ENCODE measurements at regions not wholly inside any gene's neighbourhood (a gene's known extent, or its start where the extent isn't known, plus 50 kb on each side); places are given as distances from the start of the nearest gene placed in this dataset.

DNA sequence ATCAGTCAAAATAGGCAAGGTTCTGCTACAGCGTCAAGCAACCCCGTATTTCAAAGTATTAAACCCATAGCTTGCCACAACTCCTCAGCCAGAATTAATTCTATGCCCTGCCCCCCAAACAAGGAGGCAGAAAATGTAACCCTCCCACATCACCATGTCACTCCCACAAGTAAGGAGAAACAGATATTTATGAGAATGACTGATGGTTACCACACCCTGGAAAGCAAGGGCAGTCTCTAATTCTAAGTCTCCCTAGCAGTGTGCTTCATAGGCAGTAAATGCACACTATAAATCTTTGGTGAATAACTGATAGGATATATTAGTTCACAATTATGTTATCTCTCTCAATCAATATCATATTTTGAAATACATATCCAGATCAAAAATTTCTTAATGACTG lies 228.0 kb upstream of the SLC14A2 start:
- no peak for DNase-seq
- Histone ChIP-seq H3K9ac (no peak overlapping the region), H3K4me3 (ENCODE audit: low read depth in 2 of 2, low read length in 1 of 2) (no peak overlapping the region), H2AFZ (ENCODE audit: low read depth) (no peak overlapping the region), H3F3A (replicated peaks; ENCODE audit: insufficient read depth) (no peaks in the 10 kb centered on the region), H3K27ac (ENCODE audit: low read depth in 2 of 2, low read length in 1 of 2) (no peak overlapping the region), H3K4me2 (no peak overlapping the region), H3K79me2 (ENCODE audit: insufficient read depth) (no peaks in the 10 kb centered on the region), H4K20me1 (ENCODE audit: insufficient read depth) (no peaks in the 10 kb centered on the region), H3K4me1 (ENCODE audit: control insufficient read depth in 1 of 2, insufficient read depth in 2 of 2, low read depth in 1 of 2, low read length in 1 of 2) (peaks cover 0 to 2% of the 10 kb centered on the region in 2 experiments; a peak in 1 of 4 replicates), H3K36me3 (replicated peaks in 1 of 2; ENCODE audit: control insufficient read depth in 1 of 2, insufficient read depth in 2 of 2, low read length in 1 of 2) (no peaks in the 10 kb centered on the region), H3K27me3 (ENCODE audit: insufficient read depth) (no peaks in the 10 kb centered on the region), H3K9me3 (no peaks in the 10 kb centered on the region), H3K9me2 (no peaks in the 10 kb centered on the region)
- TF ChIP-seq, protein P1, sequence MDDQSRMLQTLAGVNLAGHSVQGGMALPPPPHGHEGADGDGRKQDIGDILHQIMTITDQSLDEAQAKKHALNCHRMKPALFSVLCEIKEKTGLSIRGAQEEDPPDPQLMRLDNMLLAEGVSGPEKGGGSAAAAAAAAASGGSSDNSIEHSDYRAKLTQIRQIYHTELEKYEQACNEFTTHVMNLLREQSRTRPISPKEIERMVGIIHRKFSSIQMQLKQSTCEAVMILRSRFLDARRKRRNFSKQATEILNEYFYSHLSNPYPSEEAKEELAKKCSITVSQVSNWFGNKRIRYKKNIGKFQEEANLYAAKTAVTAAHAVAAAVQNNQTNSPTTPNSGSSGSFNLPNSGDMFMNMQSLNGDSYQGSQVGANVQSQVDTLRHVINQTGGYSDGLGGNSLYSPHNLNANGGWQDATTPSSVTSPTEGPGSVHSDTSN (IDR thresholded peaks at IDR 0.05) = no peak
- TF ChIP-seq YY1 (IDR thresholded peaks at IDR 0.05; ENCODE audit: low read depth) = no peak
- TF ChIP-seq, protein P2, sequence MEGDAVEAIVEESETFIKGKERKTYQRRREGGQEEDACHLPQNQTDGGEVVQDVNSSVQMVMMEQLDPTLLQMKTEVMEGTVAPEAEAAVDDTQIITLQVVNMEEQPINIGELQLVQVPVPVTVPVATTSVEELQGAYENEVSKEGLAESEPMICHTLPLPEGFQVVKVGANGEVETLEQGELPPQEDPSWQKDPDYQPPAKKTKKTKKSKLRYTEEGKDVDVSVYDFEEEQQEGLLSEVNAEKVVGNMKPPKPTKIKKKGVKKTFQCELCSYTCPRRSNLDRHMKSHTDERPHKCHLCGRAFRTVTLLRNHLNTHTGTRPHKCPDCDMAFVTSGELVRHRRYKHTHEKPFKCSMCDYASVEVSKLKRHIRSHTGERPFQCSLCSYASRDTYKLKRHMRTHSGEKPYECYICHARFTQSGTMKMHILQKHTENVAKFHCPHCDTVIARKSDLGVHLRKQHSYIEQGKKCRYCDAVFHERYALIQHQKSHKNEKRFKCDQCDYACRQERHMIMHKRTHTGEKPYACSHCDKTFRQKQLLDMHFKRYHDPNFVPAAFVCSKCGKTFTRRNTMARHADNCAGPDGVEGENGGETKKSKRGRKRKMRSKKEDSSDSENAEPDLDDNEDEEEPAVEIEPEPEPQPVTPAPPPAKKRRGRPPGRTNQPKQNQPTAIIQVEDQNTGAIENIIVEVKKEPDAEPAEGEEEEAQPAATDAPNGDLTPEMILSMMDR (IDR thresholded peaks at IDR 0.05) = no peak
- TF ChIP-seq, protein P3, sequence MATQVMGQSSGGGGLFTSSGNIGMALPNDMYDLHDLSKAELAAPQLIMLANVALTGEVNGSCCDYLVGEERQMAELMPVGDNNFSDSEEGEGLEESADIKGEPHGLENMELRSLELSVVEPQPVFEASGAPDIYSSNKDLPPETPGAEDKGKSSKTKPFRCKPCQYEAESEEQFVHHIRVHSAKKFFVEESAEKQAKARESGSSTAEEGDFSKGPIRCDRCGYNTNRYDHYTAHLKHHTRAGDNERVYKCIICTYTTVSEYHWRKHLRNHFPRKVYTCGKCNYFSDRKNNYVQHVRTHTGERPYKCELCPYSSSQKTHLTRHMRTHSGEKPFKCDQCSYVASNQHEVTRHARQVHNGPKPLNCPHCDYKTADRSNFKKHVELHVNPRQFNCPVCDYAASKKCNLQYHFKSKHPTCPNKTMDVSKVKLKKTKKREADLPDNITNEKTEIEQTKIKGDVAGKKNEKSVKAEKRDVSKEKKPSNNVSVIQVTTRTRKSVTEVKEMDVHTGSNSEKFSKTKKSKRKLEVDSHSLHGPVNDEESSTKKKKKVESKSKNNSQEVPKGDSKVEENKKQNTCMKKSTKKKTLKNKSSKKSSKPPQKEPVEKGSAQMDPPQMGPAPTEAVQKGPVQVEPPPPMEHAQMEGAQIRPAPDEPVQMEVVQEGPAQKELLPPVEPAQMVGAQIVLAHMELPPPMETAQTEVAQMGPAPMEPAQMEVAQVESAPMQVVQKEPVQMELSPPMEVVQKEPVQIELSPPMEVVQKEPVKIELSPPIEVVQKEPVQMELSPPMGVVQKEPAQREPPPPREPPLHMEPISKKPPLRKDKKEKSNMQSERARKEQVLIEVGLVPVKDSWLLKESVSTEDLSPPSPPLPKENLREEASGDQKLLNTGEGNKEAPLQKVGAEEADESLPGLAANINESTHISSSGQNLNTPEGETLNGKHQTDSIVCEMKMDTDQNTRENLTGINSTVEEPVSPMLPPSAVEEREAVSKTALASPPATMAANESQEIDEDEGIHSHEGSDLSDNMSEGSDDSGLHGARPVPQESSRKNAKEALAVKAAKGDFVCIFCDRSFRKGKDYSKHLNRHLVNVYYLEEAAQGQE (IDR thresholded peaks at IDR 0.05; ENCODE audit: low read depth, low read length) = no peak
- TF ChIP-seq NFIC (IDR thresholded peaks at IDR 0.05; ENCODE audit: borderline replicate concordance) = no peak
- TF ChIP-seq RCOR1 (IDR thresholded peaks at IDR 0.05; ENCODE audit: low read length) = no peak
- no peak for TF ChIP-seq JUND (IDR thresholded peaks at IDR 0.05)
- TF ChIP-seq MEF2A (IDR thresholded peaks at IDR 0.05; ENCODE audit: borderline replicate concordance, low read depth) = no peak
- TF ChIP-seq EZH2phosphoT487 (IDR thresholded peaks at IDR 0.05; ENCODE audit: borderline replicate concordance, low read depth) = no peak
- TF ChIP-seq, protein P4, sequence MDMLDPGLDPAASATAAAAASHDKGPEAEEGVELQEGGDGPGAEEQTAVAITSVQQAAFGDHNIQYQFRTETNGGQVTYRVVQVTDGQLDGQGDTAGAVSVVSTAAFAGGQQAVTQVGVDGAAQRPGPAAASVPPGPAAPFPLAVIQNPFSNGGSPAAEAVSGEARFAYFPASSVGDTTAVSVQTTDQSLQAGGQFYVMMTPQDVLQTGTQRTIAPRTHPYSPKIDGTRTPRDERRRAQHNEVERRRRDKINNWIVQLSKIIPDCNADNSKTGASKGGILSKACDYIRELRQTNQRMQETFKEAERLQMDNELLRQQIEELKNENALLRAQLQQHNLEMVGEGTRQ (IDR thresholded peaks at IDR 0.05; ENCODE audit: borderline replicate concordance, low read depth, low read length) = no peak
- no peak for TF ChIP-seq FOSL2 (IDR thresholded peaks at IDR 0.05; ENCODE audit: borderline replicate concordance, low read depth)
- no peak for TF ChIP-seq NRF1 (IDR thresholded peaks at IDR 0.05; ENCODE audit: low read depth, low read length)
- no peak for TF ChIP-seq RXRA (IDR thresholded peaks at IDR 0.05; ENCODE audit: borderline replicate concordance, low read depth)
- TF ChIP-seq, protein P5, sequence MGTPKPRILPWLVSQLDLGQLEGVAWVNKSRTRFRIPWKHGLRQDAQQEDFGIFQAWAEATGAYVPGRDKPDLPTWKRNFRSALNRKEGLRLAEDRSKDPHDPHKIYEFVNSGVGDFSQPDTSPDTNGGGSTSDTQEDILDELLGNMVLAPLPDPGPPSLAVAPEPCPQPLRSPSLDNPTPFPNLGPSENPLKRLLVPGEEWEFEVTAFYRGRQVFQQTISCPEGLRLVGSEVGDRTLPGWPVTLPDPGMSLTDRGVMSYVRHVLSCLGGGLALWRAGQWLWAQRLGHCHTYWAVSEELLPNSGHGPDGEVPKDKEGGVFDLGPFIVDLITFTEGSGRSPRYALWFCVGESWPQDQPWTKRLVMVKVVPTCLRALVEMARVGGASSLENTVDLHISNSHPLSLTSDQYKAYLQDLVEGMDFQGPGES (IDR thresholded peaks at IDR 0.05; ENCODE audit: low read depth, low read length) = no peak
- WGBS (ENCODE audit: low lambda C conversion rate) = 0% methylated on average over 1 of the region's 2 CpGs
- ChIA-PET POLR2A (no interaction called here), CTCF (interaction anchor here (0.6 to 6.6 kb wide), 5 partner anchors 16 to 1781 kb away, joined by 3 to 72 read pairs (median 7); no protein-coding TSS in a partner anchor)

All from SK-N-SH (cell line).